CD8-positive, alpha-beta memory T cell (primary cell): ENCODE measurements at regions not wholly inside any gene's neighbourhood (a gene's known extent, or its start where the extent isn't known, plus 50 kb on each side); places are given as distances from the start of the nearest gene placed in this dataset.
A peak's percentile ranks its signal among the peaks of the same experiment; 100 is the strongest.

Source experiments
- CTCF ChIA-PET: fragments of 350-600 bp; sonication (Branson Sonifier 250); formaldehyde crosslinking; loops from one replicate; lab custom pipeline; 2021; ENCODE audit warnings: antibody characterized with exemption; lab: Charles Lee
- POLR2A ChIA-PET: fragments of 350-600 bp; sonication (Branson Sonifier 250); formaldehyde crosslinking; loops from one replicate; lab custom pipeline; 2021; ENCODE audit warnings: antibody characterized with exemption; lab: Charles Lee
- DNase-seq, 5 donors: peaks; one replicate each; pipeline versions ENCODE4 v3.0.0 to v3.0.0-alpha.2; 2020 to 2022; ENCODE audit warnings: mixed read lengths in 1 of 5
- H3K27ac ChIP-seq: one replicate; pipeline ENCODE4 v1.7.0; 2013; ENCODE audit warnings: low read depth, mild to moderate bottlenecking, low read length, moderate library complexity
- H3K27me3 ChIP-seq: 2 replicates; pipeline ENCODE4 v1.7.0; 2013; ENCODE audit warnings: low read length, mild to moderate bottlenecking; ENCODE audit not compliant: insufficient read depth, poor library complexity, severe bottlenecking
- H3K36me3 ChIP-seq: 2 replicates; pipeline ENCODE4 v1.7.0; 2013; ENCODE audit warnings: mild to moderate bottlenecking, low read length, moderate library complexity; ENCODE audit not compliant: insufficient read depth
- H3K4me1 ChIP-seq: 2 replicates; pipeline ENCODE4 v1.7.0; 2013; ENCODE audit warnings: mild to moderate bottlenecking, low read length, moderate library complexity; ENCODE audit not compliant: insufficient read depth
- H3K4me3 ChIP-seq: 2 replicates; pipeline ENCODE4 v1.7.0; 2013; ENCODE audit warnings: mild to moderate bottlenecking, low read length
- H3K9me3 ChIP-seq: 2 replicates; pipeline ENCODE4 v1.7.0; 2013; ENCODE audit warnings: mild to moderate bottlenecking, low read length
- H3K27ac Mint-ChIP-seq, 8 donors: one replicate each; pipeline ENCODE4 v1.8.0; 2020 to 2021; ENCODE audit warnings: mixed read lengths in 8 of 8, mild to moderate bottlenecking in 6 of 8, inconsistent platforms in 3 of 8, moderate library complexity in 3 of 8
- H3K27me3 Mint-ChIP-seq, 2 donors: one replicate each; pipeline ENCODE4 v1.8.0; 2020 to 2021; ENCODE audit warnings: mixed read lengths in 2 of 2, mild to moderate bottlenecking in 1 of 2, moderate library complexity in 1 of 2
- H3K36me3 Mint-ChIP-seq, 3 donors: one replicate each; pipeline ENCODE4 v1.8.0; 2020 to 2021; ENCODE audit warnings: mixed read lengths in 3 of 3, inconsistent platforms in 1 of 3, mild to moderate bottlenecking in 1 of 3
- H3K4me1 Mint-ChIP-seq, 3 donors: one replicate each; pipeline ENCODE4 v1.8.0; 2020 to 2021; ENCODE audit warnings: mixed read lengths in 3 of 3, inconsistent platforms in 1 of 3, mild to moderate bottlenecking in 1 of 3
- H3K4me3 Mint-ChIP-seq, 7 donors: one replicate each; pipeline ENCODE4 v1.8.0; 2020 to 2021; ENCODE audit warnings: mixed read lengths in 7 of 7, mild to moderate bottlenecking in 6 of 7, moderate library complexity in 4 of 7, inconsistent platforms in 2 of 7
- H3K9me3 Mint-ChIP-seq, 5 donors: one replicate each; pipeline ENCODE4 v1.8.0; 2020 to 2022; ENCODE audit warnings: mixed read lengths in 5 of 5, mild to moderate bottlenecking in 3 of 5, moderate library complexity in 2 of 5, inconsistent platforms in 1 of 5

DNA sequence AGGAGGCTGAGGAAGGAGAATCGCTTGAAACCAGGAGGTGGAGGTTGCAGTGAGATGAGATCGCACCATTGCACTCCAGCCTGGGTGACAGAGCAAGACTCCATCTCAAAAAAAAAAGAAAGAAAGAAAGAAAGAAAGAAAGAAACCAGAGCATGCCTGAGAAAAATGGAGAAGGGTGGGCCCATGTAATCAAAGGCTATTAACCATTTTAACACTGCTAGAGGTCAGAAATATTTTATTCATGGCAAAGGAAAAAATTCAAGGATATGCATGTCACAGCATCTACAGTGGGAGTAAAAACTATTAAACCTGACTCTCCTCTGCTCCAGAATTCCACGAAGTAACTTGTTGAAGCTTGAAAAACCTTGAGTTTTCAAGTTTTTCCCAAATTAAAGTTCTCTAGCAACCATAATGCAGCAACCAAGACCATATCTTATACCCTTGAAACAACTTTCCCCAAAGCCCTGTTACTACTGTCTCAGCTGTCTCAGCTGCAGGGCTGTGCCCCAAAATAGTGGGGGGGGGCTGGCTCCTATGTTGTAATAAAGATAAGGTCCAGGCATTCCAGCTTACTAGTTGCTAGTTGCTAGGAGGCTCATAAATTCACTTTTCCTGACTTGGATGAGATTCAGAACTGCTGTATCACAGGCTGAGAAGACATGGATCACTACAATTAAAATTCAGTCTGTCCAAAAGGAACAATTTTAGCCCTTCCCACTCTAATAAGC is 112.9 kb upstream of the SOD1 start:
- Histone ChIP-seq H3K36me3 (no peaks in the 10 kb centered on the region), H3K27ac (no peak overlapping the region), H3K9me3 (no peaks in the 10 kb centered on the region), H3K4me3 (no peak overlapping the region), H3K4me1 (no peaks in the 10 kb centered on the region), H3K27me3 (no peaks in the 10 kb centered on the region)
- no peaks in the 10 kb centered on the region for H3K36me3 Mint-ChIP-seq
- DNase-seq: no peak
- no peaks in the 10 kb centered on the region for H3K4me1 Mint-ChIP-seq
- CTCF ChIA-PET: interaction anchor here (2.3 kb wide), 1 partner anchor 12 kb away, joined by 6 read pairs; no protein-coding TSS in a partner anchor
- no peaks in the 10 kb centered on the region for H3K9me3 Mint-ChIP-seq
- peaks cover 7 to 14% of the 10 kb centered on the region in 2 donors for H3K27me3 Mint-ChIP-seq
- no peak overlapping the region for H3K4me3 Mint-ChIP-seq
- peak overlapping the region in 1 of 8 donors; percentile 32 for H3K27ac Mint-ChIP-seq
- POLR2A ChIA-PET: interaction anchor here (0.9 kb wide), 1 partner anchor 13 kb away, joined by 7 read pairs; no protein-coding TSS in a partner anchor

DNA sequence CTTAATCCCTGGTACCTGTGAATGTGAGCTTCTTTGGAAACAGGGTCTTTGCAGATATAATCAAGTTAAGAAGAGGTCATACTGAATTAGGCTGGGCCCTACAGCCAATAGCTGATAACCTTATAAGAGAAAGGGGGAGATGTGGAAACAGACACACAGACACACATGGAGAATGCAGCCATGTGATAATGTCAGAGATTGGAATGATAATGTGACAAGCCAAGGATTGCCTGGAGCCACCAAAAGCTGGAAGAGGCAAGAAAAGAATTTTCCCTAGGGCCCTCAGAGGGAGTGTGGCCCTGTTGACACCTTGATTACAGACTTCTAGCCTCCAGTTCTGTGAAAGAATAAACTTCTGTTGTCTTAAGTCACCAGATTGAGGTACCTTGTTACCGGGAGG is 114.5 kb upstream of the SOD1 start:
- CTCF ChIA-PET: no interaction called here
- POLR2A ChIA-PET: no interaction called here

DNA sequence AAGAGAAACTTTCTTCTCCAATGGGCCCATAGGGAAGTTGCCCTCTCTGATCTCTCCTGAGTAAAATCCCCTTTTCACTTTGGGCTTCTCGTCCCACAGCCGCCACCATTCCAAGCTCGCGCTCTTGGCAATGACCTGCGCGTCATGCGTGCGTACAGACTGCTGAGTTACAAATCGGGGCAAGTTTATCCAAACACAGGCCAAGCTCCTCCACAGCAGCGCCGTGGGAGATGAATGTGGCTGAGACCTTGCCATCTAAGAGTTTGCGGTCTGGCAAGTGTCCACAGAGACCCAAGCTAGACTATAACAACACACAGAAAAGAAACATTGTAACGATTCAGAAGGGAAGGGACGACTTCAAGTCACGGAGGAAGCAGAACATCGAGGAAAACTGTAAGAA is 116.3 kb upstream of the SOD1 start:
- peak overlapping the region in 1 of 8 donors; percentile 22 for H3K27ac Mint-ChIP-seq

More for the DNA sequence above, 114.5 kb upstream of the SOD1 start:
- Mint-ChIP-seq H3K27me3 (peaks cover 7% of the 10 kb centered on the region in 2 donors), H3K4me3 (no peak overlapping the region), H3K9me3 (no peaks in the 10 kb centered on the region), H3K36me3 (no peaks in the 10 kb centered on the region), H3K4me1 (no peaks in the 10 kb centered on the region), H3K27ac (no peak overlapping the region)
- no peaks in the 10 kb centered on the region for H3K4me1 ChIP-seq
- no peaks in the 10 kb centered on the region for H3K9me3 ChIP-seq
- no peak overlapping the region for H3K4me3 ChIP-seq
- H3K36me3 ChIP-seq: no peaks in the 10 kb centered on the region
- no peak for DNase-seq
- H3K27me3 ChIP-seq: no peaks in the 10 kb centered on the region
- no peak overlapping the region for H3K27ac ChIP-seq

DNA sequence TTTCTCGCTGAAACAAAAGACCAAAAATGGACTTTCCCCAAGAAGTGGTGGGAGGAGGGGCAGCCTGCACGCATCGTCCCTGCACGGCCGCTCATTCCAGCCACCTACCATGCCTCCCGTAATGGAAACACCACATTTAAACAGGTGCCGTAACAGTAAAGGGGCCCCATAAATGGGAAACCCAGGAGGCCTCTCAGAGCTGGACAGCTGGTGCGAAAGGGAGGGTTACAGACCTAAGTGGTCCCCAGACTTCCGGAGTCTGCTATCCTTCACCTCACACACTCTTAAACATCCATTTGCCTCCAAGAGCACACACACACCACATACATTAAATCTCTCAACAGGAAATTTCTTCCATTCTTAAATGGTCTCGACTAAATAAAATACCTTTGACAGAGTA is 120.7 kb upstream of the SOD1 start:
- H3K36me3 ChIP-seq: no peaks in the 10 kb centered on the region
- no peaks in the 10 kb centered on the region for H3K4me1 Mint-ChIP-seq
- no peaks in the 10 kb centered on the region for H3K27me3 ChIP-seq
- no peak overlapping the region for H3K27ac Mint-ChIP-seq
- H3K27me3 Mint-ChIP-seq: peaks cover 0 to 5% of the 10 kb centered on the region in 2 donors
- CTCF ChIA-PET: no interaction called here
- H3K9me3 ChIP-seq: no peaks in the 10 kb centered on the region
- peaks cover 0 to 4% (median 0%) of the 10 kb centered on the region in 5 donors for H3K9me3 Mint-ChIP-seq
- no peaks in the 10 kb centered on the region for H3K4me1 ChIP-seq
- no peak for DNase-seq
- H3K36me3 Mint-ChIP-seq: peaks cover 0 to 1% (median 0%) of the 10 kb centered on the region in 3 donors
- no peak overlapping the region for H3K4me3 Mint-ChIP-seq
- H3K27ac ChIP-seq: no peak overlapping the region
- no peak overlapping the region for H3K4me3 ChIP-seq
- POLR2A ChIA-PET: no interaction called here

More for the DNA sequence above, 116.3 kb upstream of the SOD1 start:
- Mint-ChIP-seq H3K4me1 (no peaks in the 10 kb centered on the region), H3K27me3 (no peaks in the 10 kb centered on the region), H3K4me3 (no peak overlapping the region), H3K9me3 (no peaks in the 10 kb centered on the region), H3K36me3 (no peaks in the 10 kb centered on the region)
- ChIA-PET CTCF (no interaction called here), POLR2A (no interaction called here)
- no peaks in the 10 kb centered on the region for H3K27me3 ChIP-seq
- H3K4me1 ChIP-seq: no peaks in the 10 kb centered on the region
- H3K27ac ChIP-seq: no peak overlapping the region
- H3K9me3 ChIP-seq: no peaks in the 10 kb centered on the region
- H3K4me3 ChIP-seq: no peak overlapping the region
- H3K36me3 ChIP-seq: no peaks in the 10 kb centered on the region
- DNase-seq: no peak

DNA sequence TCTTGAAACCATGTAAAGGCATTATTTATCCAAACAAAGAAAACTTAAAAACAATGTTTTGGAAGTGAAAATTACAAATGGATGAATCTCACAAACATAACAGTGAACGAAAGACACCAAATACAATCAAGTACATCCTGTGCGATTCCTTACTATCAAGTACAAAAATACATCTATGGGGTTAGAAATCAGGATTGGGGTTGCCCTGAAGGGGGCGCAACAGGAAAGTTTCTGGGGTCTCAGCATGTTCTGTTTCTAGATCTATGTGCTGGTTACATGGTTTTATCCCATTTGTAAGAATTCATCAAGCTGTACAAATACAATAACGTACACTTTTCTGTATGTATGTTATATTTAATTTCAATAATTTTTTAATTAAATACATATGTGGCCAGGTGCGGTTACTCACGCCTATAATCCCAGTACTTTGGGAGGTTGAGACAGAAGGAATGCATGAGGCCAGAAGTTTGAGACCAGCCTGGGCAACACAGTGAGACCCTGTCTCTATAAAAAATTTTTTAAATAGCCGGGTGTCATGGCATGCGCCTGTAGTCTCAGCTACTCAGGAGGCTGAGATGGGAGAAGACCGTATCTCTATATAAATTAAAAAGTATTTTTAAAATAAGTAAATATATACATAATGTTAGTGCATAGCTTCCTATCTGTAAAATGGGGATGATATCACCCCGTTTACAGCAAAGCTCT is 121.5 kb upstream of the SOD1 start:
- H3K4me1 ChIP-seq: no peaks in the 10 kb centered on the region
- H3K36me3 ChIP-seq: no peaks in the 10 kb centered on the region
- CTCF ChIA-PET: no interaction called here
- POLR2A ChIA-PET: no interaction called here
- no peak overlapping the region for H3K4me3 ChIP-seq
- Mint-ChIP-seq H3K4me3 (no peak overlapping the region), H3K36me3 (peaks cover 0 to 1% (median 0%) of the 10 kb centered on the region in 3 donors), H3K4me1 (no peaks in the 10 kb centered on the region), H3K27me3 (peaks cover 0 to 5% of the 10 kb centered on the region in 2 donors), H3K9me3 (peaks cover 0 to 4% (median 0%) of the 10 kb centered on the region in 5 donors), H3K27ac (no peak overlapping the region)
- H3K27ac ChIP-seq: no peak overlapping the region
- DNase-seq: no peak
- H3K9me3 ChIP-seq: no peaks in the 10 kb centered on the region
- no peaks in the 10 kb centered on the region for H3K27me3 ChIP-seq

DNA sequence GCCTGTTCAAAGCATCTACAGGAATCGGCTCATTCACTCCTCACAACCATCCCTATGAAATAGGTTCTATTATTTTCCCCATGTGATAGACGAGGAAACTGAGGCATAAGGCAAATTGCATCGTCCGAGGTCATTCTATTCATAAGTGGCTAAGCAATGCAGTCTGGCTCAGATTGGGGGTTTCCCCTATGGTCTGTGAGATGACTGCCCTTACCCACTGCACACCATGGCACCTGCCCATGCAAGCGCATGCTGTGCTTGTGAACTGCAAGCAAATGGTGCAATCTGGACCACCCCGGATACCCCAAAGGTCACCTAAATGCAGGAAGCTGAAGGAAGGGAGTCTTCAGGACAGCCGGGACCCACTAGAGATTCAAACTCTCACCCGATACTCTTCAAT is 123.4 kb upstream of the SOD1 start:
- H3K27me3 Mint-ChIP-seq: peaks cover 0 to 5% of the 10 kb centered on the region in 2 donors
- H3K27ac Mint-ChIP-seq: no peak overlapping the region

DNA sequence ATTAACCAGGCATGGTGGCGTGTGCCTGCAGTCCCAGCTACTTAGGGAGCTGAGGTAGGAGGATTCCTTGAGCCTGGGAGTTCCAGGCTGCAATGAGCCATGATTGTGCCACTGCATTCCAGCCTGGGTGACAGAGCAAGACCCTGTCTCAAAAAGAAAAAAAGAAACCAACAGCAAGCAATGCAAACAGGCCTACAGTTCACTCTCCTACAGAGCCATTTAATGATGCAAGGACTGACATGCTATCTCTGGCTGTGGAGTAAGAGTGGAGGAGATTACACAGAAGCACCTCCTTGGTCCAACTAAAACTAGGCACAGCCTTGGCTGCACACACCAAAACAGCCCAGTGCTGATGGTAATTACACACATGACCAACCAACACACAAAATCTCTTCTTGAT is 127.5 kb upstream of the SOD1 start:
- Histone ChIP-seq H3K9me3 (no peaks in the 10 kb centered on the region), H3K4me3 (no peak overlapping the region), H3K4me1 (no peaks in the 10 kb centered on the region), H3K36me3 (no peaks in the 10 kb centered on the region), H3K27ac (no peak overlapping the region), H3K27me3 (no peaks in the 10 kb centered on the region)
- no peak overlapping the region for H3K4me3 Mint-ChIP-seq
- peaks cover 0 to 1% (median 0%) of the 10 kb centered on the region in 5 donors for H3K9me3 Mint-ChIP-seq
- DNase-seq: no peak
- ChIA-PET CTCF (no interaction called here), POLR2A (no interaction called here)
- H3K27me3 Mint-ChIP-seq: peaks cover 0 to 5% of the 10 kb centered on the region in 2 donors
- peaks cover 0 to 14% (median 4%) of the 10 kb centered on the region in 3 donors for H3K4me1 Mint-ChIP-seq
- H3K27ac Mint-ChIP-seq: no peak overlapping the region
- H3K36me3 Mint-ChIP-seq: peaks cover 0 to 1% (median 0%) of the 10 kb centered on the region in 3 donors

More for the DNA sequence above, 123.4 kb upstream of the SOD1 start:
- Histone ChIP-seq H3K27ac (no peak overlapping the region), H3K36me3 (no peaks in the 10 kb centered on the region), H3K27me3 (no peaks in the 10 kb centered on the region), H3K4me3 (no peak overlapping the region), H3K4me1 (no peaks in the 10 kb centered on the region), H3K9me3 (no peaks in the 10 kb centered on the region)
- ChIA-PET POLR2A (no interaction called here), CTCF (no interaction called here)
- Mint-ChIP-seq H3K4me3 (no peak overlapping the region), H3K4me1 (no peaks in the 10 kb centered on the region), H3K36me3 (peaks cover 0 to 1% (median 0%) of the 10 kb centered on the region in 3 donors), H3K9me3 (peaks cover 0 to 4% (median 0%) of the 10 kb centered on the region in 5 donors)
- no peak for DNase-seq
